ENCODE measurements at regions not wholly inside any gene's neighbourhood (a gene's known extent, or its start where the extent isn't known, plus 50 kb on each side); places are given as distances from the start of the nearest gene placed in this dataset.

DNA sequence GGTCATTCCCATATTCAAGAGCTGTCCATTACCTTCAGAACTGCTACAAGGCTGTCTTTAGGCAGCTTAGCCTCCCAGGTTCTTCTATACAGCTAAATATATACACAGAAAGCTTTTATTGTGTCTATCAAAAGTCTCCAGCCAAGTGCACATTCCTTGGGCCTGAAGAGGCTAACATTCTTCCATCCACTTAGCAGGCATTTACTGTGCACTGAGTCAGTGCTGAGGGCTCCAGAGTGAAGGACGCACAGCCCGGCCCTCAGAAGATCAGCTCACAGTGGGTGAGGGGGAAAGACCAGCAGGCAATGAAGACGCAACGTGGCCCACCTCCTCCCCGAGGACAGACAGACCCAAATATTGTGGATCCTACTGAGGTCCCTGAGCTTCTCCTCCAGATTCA lies 569.9 kb downstream of the CDH26 start:
- no peak for DNase-seq
- peaks cover 16% of the 10 kb centered on the region; the same call in 1 of the 2 replicates for H3K9me3 ChIP-seq (ENCODE audit: low read length)
- no peaks in the 10 kb centered on the region for H4K20me1 ChIP-seq (ENCODE audit: low read length)
- H3K4me2 ChIP-seq (ENCODE audit: low read length) = no peak overlapping the region
- H3F3A ChIP-seq (ENCODE audit: low read length, unreplicated experiment) = no peaks in the 10 kb centered on the region
- intact Hi-C loops (cut with micrococcal nuclease) = no loop called here
- no peaks in the 10 kb centered on the region for H3K4me1 ChIP-seq (ENCODE audit: insufficient read depth, low read length)
- CTCF ChIA-PET = no interaction called here
- H2AFZ ChIP-seq (ENCODE audit: low read length) = no peak overlapping the region
- no peaks in the 10 kb centered on the region for H3K9me2 ChIP-seq (replicated peaks; ENCODE audit: low read length)
- BruUV-seq (replicated peaks) = no TSS peak
- POLR2A ChIA-PET (ENCODE audit: unreplicated experiment) = no interaction called here
- ATAC-seq = no peak
- TF ChIP-seq EZH2 (IDR thresholded peaks at IDR 0.05; ENCODE audit: low read length, unreplicated experiment) (no peak), EZH2phosphoT487 (IDR thresholded peaks at IDR 0.05; ENCODE audit: borderline replicate concordance, low read length) (no peak)
- TF ChIP-seq, protein P1, sequence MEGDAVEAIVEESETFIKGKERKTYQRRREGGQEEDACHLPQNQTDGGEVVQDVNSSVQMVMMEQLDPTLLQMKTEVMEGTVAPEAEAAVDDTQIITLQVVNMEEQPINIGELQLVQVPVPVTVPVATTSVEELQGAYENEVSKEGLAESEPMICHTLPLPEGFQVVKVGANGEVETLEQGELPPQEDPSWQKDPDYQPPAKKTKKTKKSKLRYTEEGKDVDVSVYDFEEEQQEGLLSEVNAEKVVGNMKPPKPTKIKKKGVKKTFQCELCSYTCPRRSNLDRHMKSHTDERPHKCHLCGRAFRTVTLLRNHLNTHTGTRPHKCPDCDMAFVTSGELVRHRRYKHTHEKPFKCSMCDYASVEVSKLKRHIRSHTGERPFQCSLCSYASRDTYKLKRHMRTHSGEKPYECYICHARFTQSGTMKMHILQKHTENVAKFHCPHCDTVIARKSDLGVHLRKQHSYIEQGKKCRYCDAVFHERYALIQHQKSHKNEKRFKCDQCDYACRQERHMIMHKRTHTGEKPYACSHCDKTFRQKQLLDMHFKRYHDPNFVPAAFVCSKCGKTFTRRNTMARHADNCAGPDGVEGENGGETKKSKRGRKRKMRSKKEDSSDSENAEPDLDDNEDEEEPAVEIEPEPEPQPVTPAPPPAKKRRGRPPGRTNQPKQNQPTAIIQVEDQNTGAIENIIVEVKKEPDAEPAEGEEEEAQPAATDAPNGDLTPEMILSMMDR (conservative IDR thresholded peaks at IDR 0.05; ENCODE audit: low read depth, low read length) = no peak
- H3K9ac ChIP-seq (ENCODE audit: low read length) = no peak overlapping the region
- no peaks in the 10 kb centered on the region for H3K79me2 ChIP-seq (ENCODE audit: low read length)
- H3K4me3 ChIP-seq (ENCODE audit: low read length) = no peak overlapping the region
- no peaks in the 10 kb centered on the region for H3K27me3 ChIP-seq (ENCODE audit: low read length)
- no peak overlapping the region for H3K27ac ChIP-seq (ENCODE audit: low read length)
- H3K36me3 ChIP-seq (ENCODE audit: low read depth, low read length) = no peaks in the 10 kb centered on the region

- Histone ChIP-seq H3K4me3 (ENCODE audit: low read length) (no peak overlapping the region), H3K4me1 (ENCODE audit: insufficient read depth, low read length) (no peaks in the 10 kb centered on the region), H3K27me3 (ENCODE audit: low read length) (no peaks in the 10 kb centered on the region), H3K4me2 (ENCODE audit: low read length) (no peak overlapping the region), H3K9me3 (ENCODE audit: low read length) (peaks cover 16% of the 10 kb centered on the region; the same call in 1 of the 2 replicates), H3K9ac (ENCODE audit: low read length) (no peak overlapping the region), H3K36me3 (ENCODE audit: low read depth, low read length) (no peaks in the 10 kb centered on the region), H3K79me2 (ENCODE audit: low read length) (no peaks in the 10 kb centered on the region), H3K9me2 (replicated peaks; ENCODE audit: low read length) (no peaks in the 10 kb centered on the region), H2AFZ (ENCODE audit: low read length) (no peak overlapping the region), H3K27ac (ENCODE audit: low read length) (no peak overlapping the region), H3F3A (ENCODE audit: low read length, unreplicated experiment) (no peaks in the 10 kb centered on the region), H4K20me1 (ENCODE audit: low read length) (no peaks in the 10 kb centered on the region)
- TF ChIP-seq, protein P1 (conservative IDR thresholded peaks at IDR 0.05; ENCODE audit: low read depth, low read length) = no peak
- TF ChIP-seq EZH2 (IDR thresholded peaks at IDR 0.05; ENCODE audit: low read length, unreplicated experiment) (no peak), EZH2phosphoT487 (IDR thresholded peaks at IDR 0.05; ENCODE audit: borderline replicate concordance, low read length) (no peak)
- POLR2A ChIA-PET (ENCODE audit: unreplicated experiment) = no interaction called here
- DNase-seq = no peak
- CTCF ChIA-PET = no interaction called here
- no peak for ATAC-seq
- BruUV-seq (replicated peaks) = no TSS peak
- intact Hi-C loops (cut with micrococcal nuclease) = no loop called here
Measured at GRCh38 chr20:60529149-60529548, 570.9 kb downstream of the CDH26 start.

DNA sequence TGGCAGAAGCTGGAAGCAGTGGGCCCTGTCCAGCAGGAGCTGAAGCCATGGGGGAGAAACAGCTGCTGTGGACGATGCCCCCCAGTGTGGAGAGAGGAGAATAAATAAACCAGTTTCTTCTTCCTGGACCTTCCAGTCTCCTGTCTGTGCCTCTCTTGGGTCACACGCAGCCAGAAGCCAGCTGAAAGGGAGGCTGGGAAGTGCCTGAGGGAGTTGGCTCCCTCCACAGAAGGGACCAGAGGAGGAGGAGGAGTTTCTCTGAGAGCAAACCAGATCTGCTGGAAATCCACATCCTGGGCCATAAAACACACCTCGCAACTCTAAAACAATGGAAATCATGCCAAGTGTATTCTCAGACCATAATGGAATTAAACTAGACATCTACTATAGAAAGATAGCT lies 577.0 kb downstream of the CDH26 start:
- ATAC-seq (no peak), DNase-seq (no peak)
- no peak overlapping the region for H3K9ac ChIP-seq (ENCODE audit: low read length)
- CTCF ChIA-PET = no interaction called here
- H3K4me2 ChIP-seq (ENCODE audit: low read length) = no peak overlapping the region
- no peaks in the 10 kb centered on the region for H3K79me2 ChIP-seq (ENCODE audit: low read length)
- H3F3A ChIP-seq (ENCODE audit: low read length, unreplicated experiment) = no peaks in the 10 kb centered on the region
- H2AFZ ChIP-seq (ENCODE audit: low read length) = no peak overlapping the region
- no TSS peak for BruUV-seq (replicated peaks)
- no peak overlapping the region for H3K27ac ChIP-seq (ENCODE audit: low read length)
- H4K20me1 ChIP-seq (ENCODE audit: low read length) = no peaks in the 10 kb centered on the region
- intact Hi-C loops (cut with micrococcal nuclease) = no loop called here
- POLR2A ChIA-PET (ENCODE audit: unreplicated experiment) = no interaction called here
- no peaks in the 10 kb centered on the region for H3K9me2 ChIP-seq (replicated peaks; ENCODE audit: low read length)
- no peaks in the 10 kb centered on the region for H3K36me3 ChIP-seq (ENCODE audit: low read depth, low read length)
- H3K4me3 ChIP-seq (ENCODE audit: low read length) = no peak overlapping the region
- peaks cover 3% of the 10 kb centered on the region; the same call in 1 of the 2 replicates for H3K9me3 ChIP-seq (ENCODE audit: low read length)
- TF ChIP-seq EZH2phosphoT487 (IDR thresholded peaks at IDR 0.05; ENCODE audit: borderline replicate concordance, low read length) (no peak), EZH2 (IDR thresholded peaks at IDR 0.05; ENCODE audit: low read length, unreplicated experiment) (no peak)
- TF ChIP-seq, protein P1 (conservative IDR thresholded peaks at IDR 0.05; ENCODE audit: low read depth, low read length) = no peak
- H3K4me1 ChIP-seq (ENCODE audit: insufficient read depth, low read length) = no peaks in the 10 kb centered on the region
- H3K27me3 ChIP-seq (ENCODE audit: low read length) = no peaks in the 10 kb centered on the region
